SU-DHL-6 (cell line): ENCODE measurements at regions not wholly inside any gene's neighbourhood (a gene's known extent, or its start where the extent isn't known, plus 50 kb on each side); places are given as distances from the start of the nearest gene placed in this dataset.
A peak's percentile ranks its signal among the peaks of the same experiment; 100 is the strongest.

Experiments used
- H2AFZ ChIP-seq: fragments of 200-600 bp; sonication (generic); 2 replicates; pipeline ENCODE4 v1.6.1; 2014; ENCODE audit warnings: low read depth, mild to moderate bottlenecking, moderate library complexity, mixed read lengths, antibody characterized with exemption, low read length; ENCODE audit not compliant: severe bottlenecking
- H3F3A ChIP-seq: fragments of 200-600 bp; shearing (Covaris generic); 2 replicates; pipeline ENCODE4 v1.6.0; 2016; ENCODE audit warnings: antibody characterized with exemption, mild to moderate bottlenecking; ENCODE audit not compliant: insufficient read depth
- H3K27ac ChIP-seq: fragments of 200-600 bp; sonication (generic); 2 replicates; pipeline ENCODE4 v1.5.1; 2016; ENCODE audit warnings: low read depth, mild to moderate bottlenecking, low read length, moderate library complexity, mixed read lengths
- H3K27me3 ChIP-seq: fragments of 200-600 bp; sonication (generic), shearing (Covaris generic); 2 replicates; pipeline ENCODE4 v1.6.0; 2014; ENCODE audit warnings: mild to moderate bottlenecking, low read length
- H3K36me3 ChIP-seq: fragments of 200-600 bp; sonication (generic); 2 replicates; pipeline ENCODE4 v1.6.1; 2014; ENCODE audit warnings: mild to moderate bottlenecking, low read length, mixed read lengths
- H3K4me2 ChIP-seq: fragments of 300-600, 200-600 bp; shearing (Covaris generic), sonication (generic); 2 replicates; pipeline ENCODE4 v1.6.0; 2014; ENCODE audit warnings: low read length, low read depth, mild to moderate bottlenecking; ENCODE audit not compliant: poor library complexity, severe bottlenecking
- H3K4me3 ChIP-seq: fragments of 200-600 bp; sonication (generic); 2 replicates; pipeline ENCODE4 v1.5.1; 2014; ENCODE audit warnings: antibody characterized with exemption, low read length, mild to moderate bottlenecking, mixed read lengths; ENCODE audit not compliant: insufficient read depth, poor library complexity, severe bottlenecking
- H3K79me2 ChIP-seq: fragments of 200-600 bp; sonication (generic); 2 replicates; pipeline ENCODE4 v1.6.1; 2014; ENCODE audit warnings: mild to moderate bottlenecking, low read length, moderate library complexity; ENCODE audit not compliant: insufficient read depth
- H3K9ac ChIP-seq: fragments of 200-600 bp; sonication (generic); 2 replicates; pipeline ENCODE4 v1.7.0; 2014; ENCODE audit warnings: mild to moderate bottlenecking, low read length
- H3K9me2 ChIP-seq: fragments of 200-600 bp; sonication (generic); replicated peaks from 2 replicates; pipeline ENCODE4 v1.6.1; 2014; ENCODE audit warnings: low read length; ENCODE audit not compliant: insufficient read depth
- H3K9me3 ChIP-seq: fragments of 200-600 bp; sonication (generic); 2 replicates; pipeline ENCODE4 v1.6.1; 2014; ENCODE audit warnings: low read length, mixed read lengths; ENCODE audit not compliant: insufficient read depth
- H4K20me1 ChIP-seq: fragments of 200-600 bp; sonication (generic); 2 replicates; pipeline ENCODE4 v1.6.1; 2014; ENCODE audit warnings: low read depth, mild to moderate bottlenecking, antibody characterized with exemption, low read length, moderate library complexity, mixed read lengths
- CTCF ChIP-seq: fragments of 200-600 bp; sonication (generic); IDR thresholded peaks from one replicate; pipeline ENCODE4 v1.5.1; 2017; ENCODE audit warnings: antibody characterized with exemption, mild to moderate bottlenecking, low read length, moderate library complexity; ENCODE audit not compliant: insufficient read depth, poor library complexity, severe bottlenecking
- EZH2phosphoT487 ChIP-seq: fragments of 200-600 bp; sonication (generic), shearing (Covaris generic); conservative IDR thresholded peaks from 2 replicates; pipeline ENCODE4 v1.6.1; 2018; ENCODE audit warnings: mild to moderate bottlenecking, antibody characterized with exemption, low read length, moderate library complexity, mixed read lengths

GRCh38 chr14:61641914-61642613 is 53.2 kb upstream of the HIF1A start:
- no peaks in the 10 kb centered on the region for H3K79me2 ChIP-seq
- H3K9me2 ChIP-seq: no peaks in the 10 kb centered on the region
- H3K36me3 ChIP-seq: no peaks in the 10 kb centered on the region
- no peak for TF ChIP-seq EZH2phosphoT487
- H3K9ac ChIP-seq: no peak overlapping the region
- no peaks in the 10 kb centered on the region for H3K27me3 ChIP-seq
- no peak overlapping the region for H3K4me3 ChIP-seq
- H3K9me3 ChIP-seq: no peaks in the 10 kb centered on the region
- H3K27ac ChIP-seq: no peak overlapping the region
- peaks cover 15% of the 10 kb centered on the region; the same call in 1 of the 2 replicates for H3F3A ChIP-seq
- H3K4me2 ChIP-seq: no peak overlapping the region
- H4K20me1 ChIP-seq: no peaks in the 10 kb centered on the region
- no peak overlapping the region for H2AFZ ChIP-seq

GRCh38 chr14:61642614-61642982 is 52.7 kb upstream of the HIF1A start:
- TF ChIP-seq EZH2phosphoT487: no peak
- TF ChIP-seq CTCF: no peak
- Histone ChIP-seq H3K9me2 (no peaks in the 10 kb centered on the region), H4K20me1 (no peaks in the 10 kb centered on the region), H3K27ac (no peak overlapping the region), H3K9ac (no peak overlapping the region), H3K27me3 (no peaks in the 10 kb centered on the region), H2AFZ (no peak overlapping the region), H3K79me2 (no peaks in the 10 kb centered on the region), H3K4me2 (no peak overlapping the region), H3K9me3 (no peaks in the 10 kb centered on the region), H3F3A (peaks cover 15% of the 10 kb centered on the region; the same call in 1 of the 2 replicates), H3K4me3 (no peak overlapping the region), H3K36me3 (no peaks in the 10 kb centered on the region)

- Histone ChIP-seq H3K9ac (0 out of 2 replicates have a peak overlapping the region, but pooled peaks have one; percentile 12), H3K79me2 (no peaks in the 10 kb centered on the region), H3K9me3 (no peaks in the 10 kb centered on the region), H3K9me2 (no peaks in the 10 kb centered on the region), H4K20me1 (no peaks in the 10 kb centered on the region), H3K27me3 (no peaks in the 10 kb centered on the region), H3K4me3 (no peak overlapping the region), H3K27ac (peak overlapping the region; percentile 83), H2AFZ (no peak overlapping the region), H3F3A (peaks cover 15% of the 10 kb centered on the region; the same call in 1 of the 2 replicates), H3K4me2 (peak overlapping the region; percentile 38), H3K36me3 (no peaks in the 10 kb centered on the region)
- TF ChIP-seq EZH2phosphoT487: no peak
- no peak for TF ChIP-seq CTCF
Observed at GRCh38 chr14:61643555-61643954, 51.8 kb upstream of the HIF1A start.

- H3K4me3 ChIP-seq: no peak overlapping the region
- 0 out of 2 replicates have a peak overlapping the region, but pooled peaks have one; percentile 12 for H3K9ac ChIP-seq
- no peaks in the 10 kb centered on the region for H3K9me2 ChIP-seq
- H3K27ac ChIP-seq: peak overlapping the region; percentile 83
- H3K4me2 ChIP-seq: peak overlapping the region; percentile 38
- no peaks in the 10 kb centered on the region for H3K27me3 ChIP-seq
- H3K36me3 ChIP-seq: no peaks in the 10 kb centered on the region
- H2AFZ ChIP-seq: no peak overlapping the region
- TF ChIP-seq EZH2phosphoT487 (no peak), CTCF (no peak)
- H3K9me3 ChIP-seq: no peaks in the 10 kb centered on the region
- no peaks in the 10 kb centered on the region for H3K79me2 ChIP-seq
- no peaks in the 10 kb centered on the region for H4K20me1 ChIP-seq
- H3F3A ChIP-seq: peaks cover 15% of the 10 kb centered on the region; the same call in 1 of the 2 replicates
Observed at GRCh38 chr14:61644175-61644574, 51.1 kb upstream of the HIF1A start.
